ENCODE measurements at regions not wholly inside any gene's neighbourhood (a gene's known extent, or its start where the extent isn't known, plus 50 kb on each side); places are given as distances from the start of the nearest gene placed in this dataset.

DNA sequence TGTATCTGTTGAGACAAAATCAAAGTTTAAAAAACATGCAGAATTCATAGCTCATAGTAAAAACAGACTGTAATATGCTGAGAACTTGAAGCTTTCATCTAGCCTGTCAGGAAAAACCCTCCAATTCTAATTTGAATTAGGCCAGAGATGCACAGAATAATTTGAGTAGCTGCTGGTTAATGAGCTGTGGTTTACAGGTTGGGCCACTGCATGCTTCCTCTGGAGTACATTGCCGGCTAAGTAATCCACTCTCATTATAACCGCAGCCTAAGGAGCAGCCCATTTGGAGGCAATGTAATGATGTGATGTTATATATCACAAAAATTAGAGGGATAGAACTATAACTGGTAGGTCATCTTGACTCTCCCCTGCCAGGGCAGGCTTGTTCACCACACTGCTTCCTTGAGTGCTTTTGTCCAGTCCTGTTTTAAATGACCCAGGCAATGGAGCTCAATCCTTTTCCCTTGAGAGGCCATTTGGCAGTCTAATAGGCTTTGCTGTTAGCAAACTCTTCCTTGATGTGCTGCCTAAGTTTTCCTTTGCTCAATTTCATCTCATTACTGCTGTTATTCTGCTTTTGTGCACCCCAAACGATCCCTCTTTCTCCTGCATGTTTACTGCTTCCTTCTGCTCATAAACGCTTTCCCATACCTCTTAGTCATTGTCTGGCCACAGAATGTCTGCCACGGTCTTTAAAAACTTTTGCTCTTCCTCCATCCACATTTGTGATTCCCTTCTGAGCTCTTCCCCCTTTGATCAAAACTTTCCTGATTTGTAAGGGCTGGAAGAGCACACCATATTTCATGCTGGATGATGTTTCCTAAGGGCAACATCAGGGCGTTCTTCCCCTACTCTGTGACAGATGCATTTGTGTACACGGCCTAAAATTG lies 230.9 kb downstream of the C4orf33 start:
- peaks cover 6% of the 10 kb centered on the region for H3F3A ChIP-seq (ENCODE audit: insufficient read depth, low read length, poor library complexity, severe bottlenecking)
- H3K36me3 ChIP-seq (ENCODE audit: insufficient read depth, low read length) = no peaks in the 10 kb centered on the region
- H3K27ac ChIP-seq (ENCODE audit: low read length) = peak overlapping the region; percentile 94
- H3K9me3 ChIP-seq (ENCODE audit: low read length) = no peaks in the 10 kb centered on the region
- H3K4me2 ChIP-seq (ENCODE audit: low read length) = no peak overlapping the region
- no peak overlapping the region for H3K4me3 ChIP-seq (ENCODE audit: low read length)
- H4K20me1 ChIP-seq (ENCODE audit: insufficient read depth) = no peaks in the 10 kb centered on the region
- H2AFZ ChIP-seq (ENCODE audit: low read depth, low read length) = no peak overlapping the region
- no peaks in the 10 kb centered on the region for H3K9me2 ChIP-seq (ENCODE audit: insufficient read depth, low read length)
- TF ChIP-seq, protein P1, sequence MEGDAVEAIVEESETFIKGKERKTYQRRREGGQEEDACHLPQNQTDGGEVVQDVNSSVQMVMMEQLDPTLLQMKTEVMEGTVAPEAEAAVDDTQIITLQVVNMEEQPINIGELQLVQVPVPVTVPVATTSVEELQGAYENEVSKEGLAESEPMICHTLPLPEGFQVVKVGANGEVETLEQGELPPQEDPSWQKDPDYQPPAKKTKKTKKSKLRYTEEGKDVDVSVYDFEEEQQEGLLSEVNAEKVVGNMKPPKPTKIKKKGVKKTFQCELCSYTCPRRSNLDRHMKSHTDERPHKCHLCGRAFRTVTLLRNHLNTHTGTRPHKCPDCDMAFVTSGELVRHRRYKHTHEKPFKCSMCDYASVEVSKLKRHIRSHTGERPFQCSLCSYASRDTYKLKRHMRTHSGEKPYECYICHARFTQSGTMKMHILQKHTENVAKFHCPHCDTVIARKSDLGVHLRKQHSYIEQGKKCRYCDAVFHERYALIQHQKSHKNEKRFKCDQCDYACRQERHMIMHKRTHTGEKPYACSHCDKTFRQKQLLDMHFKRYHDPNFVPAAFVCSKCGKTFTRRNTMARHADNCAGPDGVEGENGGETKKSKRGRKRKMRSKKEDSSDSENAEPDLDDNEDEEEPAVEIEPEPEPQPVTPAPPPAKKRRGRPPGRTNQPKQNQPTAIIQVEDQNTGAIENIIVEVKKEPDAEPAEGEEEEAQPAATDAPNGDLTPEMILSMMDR (IDR thresholded peaks at IDR 0.05; ENCODE audit: poor library complexity, severe bottlenecking) = no peak
- no peak for TF ChIP-seq SMC3 (conservative IDR thresholded peaks at IDR 0.05; ENCODE audit: poor library complexity)
- no peak for TF ChIP-seq EZH2 (IDR thresholded peaks at IDR 0.05; ENCODE audit: borderline replicate concordance, insufficient read depth, low read length, poor library complexity, severe bottlenecking)
- TF ChIP-seq TAF1 (IDR thresholded peaks at IDR 0.05; ENCODE audit: low read depth) = no peak
- TF ChIP-seq MXI1 (conservative IDR thresholded peaks at IDR 0.05; ENCODE audit: poor library complexity, severe bottlenecking) = no peak
- TF ChIP-seq, protein P2, sequence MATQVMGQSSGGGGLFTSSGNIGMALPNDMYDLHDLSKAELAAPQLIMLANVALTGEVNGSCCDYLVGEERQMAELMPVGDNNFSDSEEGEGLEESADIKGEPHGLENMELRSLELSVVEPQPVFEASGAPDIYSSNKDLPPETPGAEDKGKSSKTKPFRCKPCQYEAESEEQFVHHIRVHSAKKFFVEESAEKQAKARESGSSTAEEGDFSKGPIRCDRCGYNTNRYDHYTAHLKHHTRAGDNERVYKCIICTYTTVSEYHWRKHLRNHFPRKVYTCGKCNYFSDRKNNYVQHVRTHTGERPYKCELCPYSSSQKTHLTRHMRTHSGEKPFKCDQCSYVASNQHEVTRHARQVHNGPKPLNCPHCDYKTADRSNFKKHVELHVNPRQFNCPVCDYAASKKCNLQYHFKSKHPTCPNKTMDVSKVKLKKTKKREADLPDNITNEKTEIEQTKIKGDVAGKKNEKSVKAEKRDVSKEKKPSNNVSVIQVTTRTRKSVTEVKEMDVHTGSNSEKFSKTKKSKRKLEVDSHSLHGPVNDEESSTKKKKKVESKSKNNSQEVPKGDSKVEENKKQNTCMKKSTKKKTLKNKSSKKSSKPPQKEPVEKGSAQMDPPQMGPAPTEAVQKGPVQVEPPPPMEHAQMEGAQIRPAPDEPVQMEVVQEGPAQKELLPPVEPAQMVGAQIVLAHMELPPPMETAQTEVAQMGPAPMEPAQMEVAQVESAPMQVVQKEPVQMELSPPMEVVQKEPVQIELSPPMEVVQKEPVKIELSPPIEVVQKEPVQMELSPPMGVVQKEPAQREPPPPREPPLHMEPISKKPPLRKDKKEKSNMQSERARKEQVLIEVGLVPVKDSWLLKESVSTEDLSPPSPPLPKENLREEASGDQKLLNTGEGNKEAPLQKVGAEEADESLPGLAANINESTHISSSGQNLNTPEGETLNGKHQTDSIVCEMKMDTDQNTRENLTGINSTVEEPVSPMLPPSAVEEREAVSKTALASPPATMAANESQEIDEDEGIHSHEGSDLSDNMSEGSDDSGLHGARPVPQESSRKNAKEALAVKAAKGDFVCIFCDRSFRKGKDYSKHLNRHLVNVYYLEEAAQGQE (IDR thresholded peaks at IDR 0.05; ENCODE audit: borderline replicate concordance) = no peak
- no peak for TF ChIP-seq EP300 (conservative IDR thresholded peaks at IDR 0.05; ENCODE audit: poor library complexity, severe bottlenecking)
- no peak for TF ChIP-seq POLR2AphosphoS5 (IDR thresholded peaks at IDR 0.05)
- no peak for TF ChIP-seq RAD21 (conservative IDR thresholded peaks at IDR 0.05)
- H3K79me2 ChIP-seq (replicated peaks; ENCODE audit: insufficient read depth, low read length) = no peaks in the 10 kb centered on the region
- no peaks in the 10 kb centered on the region for H3K27me3 ChIP-seq (ENCODE audit: insufficient read depth, low read depth, low read length)
- H3K9ac ChIP-seq (ENCODE audit: low read length) = no peak overlapping the region

DNA sequence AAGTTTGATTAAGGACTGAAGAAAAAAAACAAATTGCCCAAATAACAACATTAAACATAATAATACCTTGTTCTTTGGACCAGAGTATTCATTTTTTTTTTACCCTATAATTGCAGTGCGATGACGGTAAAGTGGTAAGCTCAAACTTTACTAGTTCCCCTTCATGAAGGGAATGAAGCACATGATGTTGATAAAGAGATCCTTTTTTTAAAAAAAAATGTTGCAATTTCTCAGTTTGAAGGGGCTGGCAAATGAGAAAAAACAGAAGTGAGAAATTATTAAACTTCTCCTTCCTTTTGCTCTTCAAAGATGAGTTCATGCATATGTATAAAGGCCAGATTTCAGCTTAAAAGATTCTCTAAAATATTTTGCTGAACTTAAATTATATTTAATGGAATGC lies 231.7 kb downstream of the C4orf33 start:
- Histone ChIP-seq H3K27ac (ENCODE audit: low read length) (no peak overlapping the region), H3K9me2 (ENCODE audit: insufficient read depth, low read length) (no peaks in the 10 kb centered on the region), H3K9ac (ENCODE audit: low read length) (no peak overlapping the region), H3K9me3 (ENCODE audit: low read length) (no peaks in the 10 kb centered on the region), H3K4me2 (ENCODE audit: low read length) (no peak overlapping the region), H3K27me3 (ENCODE audit: insufficient read depth, low read depth, low read length) (no peaks in the 10 kb centered on the region), H4K20me1 (ENCODE audit: insufficient read depth) (no peaks in the 10 kb centered on the region), H3K36me3 (ENCODE audit: insufficient read depth, low read length) (no peaks in the 10 kb centered on the region), H3F3A (ENCODE audit: insufficient read depth, low read length, poor library complexity, severe bottlenecking) (no peaks in the 10 kb centered on the region), H3K4me3 (ENCODE audit: low read length) (no peak overlapping the region), H3K79me2 (replicated peaks; ENCODE audit: insufficient read depth, low read length) (no peaks in the 10 kb centered on the region), H2AFZ (ENCODE audit: low read depth, low read length) (no peak overlapping the region)
- no peak for TF ChIP-seq EZH2 (IDR thresholded peaks at IDR 0.05; ENCODE audit: borderline replicate concordance, insufficient read depth, low read length, poor library complexity, severe bottlenecking)
- TF ChIP-seq, protein P1 (IDR thresholded peaks at IDR 0.05; ENCODE audit: poor library complexity, severe bottlenecking) = no peak

Data from neural cell (in vitro differentiated cells).